CD4-positive, alpha-beta T cell (primary cell): ENCODE measurements at regions not wholly inside any gene's neighbourhood (a gene's known extent, or its start where the extent isn't known, plus 50 kb on each side); places are given as distances from the start of the nearest gene placed in this dataset.

Source experiments
- ATAC-seq: fragments of 200-7000 bp; cut with Tn5 transposase; one replicate; pipeline ENCODE4 v1.10.0; 2022; ENCODE audit warnings: mild to moderate bottlenecking; ENCODE audit not compliant: poor library complexity
- CTCF ChIA-PET: fragments of 350-600 bp; sonication (Branson Sonifier 250); formaldehyde crosslinking; loops from one replicate; lab custom pipeline; 2021; ENCODE audit warnings: antibody characterized with exemption, inconsistent platforms; lab: Charles Lee
- POLR2A ChIA-PET: fragments of 350-600 bp; sonication (Branson Sonifier 250); formaldehyde crosslinking; loops from one replicate; lab custom pipeline; 2021; ENCODE audit warnings: antibody characterized with exemption, inconsistent platforms; lab: Charles Lee
- DNase-seq, 14 experiments: peaks; one replicate each; pipeline ENCODE4 v3.0.0-alpha.2; 2013 to 2020; ENCODE audit warnings: mixed read lengths in 2 of 14
- H3K27ac ChIP-seq, 2 donors: one replicate each; pipeline versions ENCODE4 v1.5.1 to v1.7.0; 2013; ENCODE audit warnings: low read length in 2 of 2, low read depth in 1 of 2, mild to moderate bottlenecking in 1 of 2
- H3K27me3 ChIP-seq, 2 experiments: 1 replicate in 1 of 2; 2 replicates in 1 of 2; pipeline versions ENCODE4 v1.6.1 to v1.7.0; 2013; ENCODE audit warnings: low read length in 2 of 2, control low read depth in 1 of 2, mild to moderate bottlenecking in 1 of 2, moderate library complexity in 1 of 2; ENCODE audit not compliant: insufficient read depth in 2 of 2, control insufficient read depth in 1 of 2
- H3K36me3 ChIP-seq: one replicate; pipeline ENCODE4 v1.6.1; 2013; ENCODE audit warnings: low read length, control low read depth; ENCODE audit not compliant: insufficient read depth
- H3K4me1 ChIP-seq: one replicate; pipeline ENCODE4 v1.6.1; 2013; ENCODE audit warnings: low read length, control low read depth; ENCODE audit not compliant: insufficient read depth
- H3K4me3 ChIP-seq: one replicate; pipeline ENCODE4 v1.5.1; 2013; ENCODE audit warnings: mild to moderate bottlenecking, low read length, moderate library complexity
- H3K9me3 ChIP-seq, 2 experiments: 1 replicate in 1 of 2; 2 replicates in 1 of 2; pipeline versions ENCODE4 v1.6.1 to v1.7.0; 2013; ENCODE audit warnings: low read length in 2 of 2, mild to moderate bottlenecking in 2 of 2, control low read depth in 1 of 2, moderate library complexity in 1 of 2; ENCODE audit not compliant: control insufficient read depth in 1 of 2, insufficient read depth in 1 of 2
- H3K27ac Mint-ChIP-seq: one replicate; pipeline ENCODE4 v1.8.0; 2020; ENCODE audit warnings: mixed read lengths
- H3K27me3 Mint-ChIP-seq: one replicate; pipeline ENCODE4 v1.8.0; 2021; ENCODE audit warnings: mixed read lengths
- H3K36me3 Mint-ChIP-seq: one replicate; pipeline ENCODE4 v1.8.0; 2021; ENCODE audit warnings: low read depth, mixed read lengths
- H3K4me1 Mint-ChIP-seq: one replicate; pipeline ENCODE4 v1.8.0; 2021; ENCODE audit warnings: low read depth, mixed read lengths
- H3K4me3 Mint-ChIP-seq: one replicate; pipeline ENCODE4 v1.8.0; 2020; ENCODE audit warnings: mild to moderate bottlenecking, mixed read lengths
- H3K9me3 Mint-ChIP-seq: one replicate; pipeline ENCODE4 v1.8.0; 2020; ENCODE audit warnings: mixed read lengths
- CTCF ChIP-seq: fragments of 200-600 bp; IDR thresholded peaks from one replicate; pipeline ENCODE4 v1.8.0; 2022; ENCODE audit warnings: antibody characterized with exemption, mild to moderate bottlenecking
- intact Hi-C, 2 experiments: fragments of 100-400 bp; cut with DNase I in 1 of 2; cut with micrococcal nuclease in 1 of 2; formaldehyde crosslinking; loops; one replicate each; pipeline versions ENCODE4 v1.15.1 to v1.9.0; 2023 to 2025; cut with DNase I, micrococcal nuclease

GRCh38 chr2:102978091-102978490 lies 216.3 kb downstream of the TMEM182 start:
- peaks cover 12% of the 10 kb centered on the region for H3K27me3 Mint-ChIP-seq
- DNase-seq (no peak), ATAC-seq (no peak)
- intact Hi-C loops, result no loop called here
- ChIA-PET CTCF (no interaction called here), POLR2A (no interaction called here)
- no peak overlapping the region for H3K27ac Mint-ChIP-seq
- Histone ChIP-seq H3K9me3 (no peaks in the 10 kb centered on the region), H3K27me3 (peaks cover 0 to 2% of the 10 kb centered on the region in 2 experiments), H3K27ac (no peak overlapping the region), H3K4me1 (no peaks in the 10 kb centered on the region), H3K36me3 (no peaks in the 10 kb centered on the region), H3K4me3 (no peak overlapping the region)
- no peak for TF ChIP-seq CTCF
- no peaks in the 10 kb centered on the region for H3K36me3 Mint-ChIP-seq
- H3K9me3 Mint-ChIP-seq, result no peaks in the 10 kb centered on the region
- H3K4me3 Mint-ChIP-seq, result no peak overlapping the region
- no peaks in the 10 kb centered on the region for H3K4me1 Mint-ChIP-seq

GRCh38 chr2:102979429-102979828 lies 217.6 kb downstream of the TMEM182 start:
- no peak overlapping the region for H3K4me3 ChIP-seq
- no peaks in the 10 kb centered on the region for H3K4me1 ChIP-seq
- Mint-ChIP-seq H3K9me3 (no peaks in the 10 kb centered on the region), H3K4me1 (no peaks in the 10 kb centered on the region), H3K27ac (no peak overlapping the region), H3K36me3 (no peaks in the 10 kb centered on the region), H3K27me3 (peaks cover 12% of the 10 kb centered on the region), H3K4me3 (no peak overlapping the region)
- H3K27me3 ChIP-seq, result peaks cover 0 to 2% of the 10 kb centered on the region in 2 experiments
- POLR2A ChIA-PET, result no interaction called here
- ATAC-seq (no peak), DNase-seq (no peak)
- no peak overlapping the region for H3K27ac ChIP-seq
- intact Hi-C loops, result no loop called here
- TF ChIP-seq CTCF, result no peak
- CTCF ChIA-PET, result no interaction called here
- H3K36me3 ChIP-seq, result no peaks in the 10 kb centered on the region
- H3K9me3 ChIP-seq, result no peaks in the 10 kb centered on the region

GRCh38 chr2:102983786-102984185 lies 222.0 kb downstream of the TMEM182 start:
- Mint-ChIP-seq H3K9me3 (no peaks in the 10 kb centered on the region), H3K27me3 (peaks cover 6% of the 10 kb centered on the region), H3K27ac (no peak overlapping the region), H3K4me3 (no peak overlapping the region), H3K36me3 (no peaks in the 10 kb centered on the region), H3K4me1 (no peaks in the 10 kb centered on the region)
- no peaks in the 10 kb centered on the region for H3K36me3 ChIP-seq
- no peaks in the 10 kb centered on the region for H3K9me3 ChIP-seq
- TF ChIP-seq CTCF, result no peak
- DNase-seq (no peak), ATAC-seq (no peak)
- intact Hi-C loops, result no loop called here
- CTCF ChIA-PET, result no interaction called here
- POLR2A ChIA-PET, result no interaction called here
- no peak overlapping the region for H3K27ac ChIP-seq
- peaks cover 0 to 5% of the 10 kb centered on the region in 2 experiments for H3K27me3 ChIP-seq
- no peak overlapping the region for H3K4me3 ChIP-seq
- no peaks in the 10 kb centered on the region for H3K4me1 ChIP-seq
